Astrocyte of the cerebellum (primary cell): ENCODE measurements at regions not wholly inside any gene's neighbourhood (a gene's known extent, or its start where the extent isn't known, plus 50 kb on each side); places are given as distances from the start of the nearest gene placed in this dataset.

Source experiments
- DNase-seq: peaks from one replicate; pipeline ENCODE4 v3.0.0-alpha.2; 2011; ENCODE audit warnings: low read depth
- H3K4me3 ChIP-seq: 2 replicates; pipeline ENCODE4 v1.5.1; 2011; ENCODE audit warnings: mild to moderate bottlenecking, low read depth, low read length, moderate library complexity
- CTCF ChIP-seq: IDR thresholded peaks from 2 replicates; pipeline ENCODE4 v1.5.1; 2012; ENCODE audit warnings: low read length, low read depth, moderate library complexity, mild to moderate bottlenecking; ENCODE audit errors: missing control alignments
- in situ Hi-C: cut with HindIII; loops from 2 replicates; pipeline ENCODE4 v1.10.0; 2017; ENCODE audit warnings: low sequenced_read_pairs

GRCh38 chr6:71388068-71388744 lies 99.6 kb downstream of the OGFRL1 start:
- TF ChIP-seq CTCF = no peak
- DNase-seq = no peak
- in situ Hi-C loops = loop anchor here (10.0 kb wide), 1 partner anchor 117 kb away; no protein-coding TSS in a partner anchor
- H3K4me3 ChIP-seq = no peak overlapping the region

GRCh38 chr6:71388856-71389527 lies 100.4 kb downstream of the OGFRL1 start:
- in situ Hi-C loops = loop anchor here (10.0 kb wide), 1 partner anchor 116 kb away; no protein-coding TSS in a partner anchor
- no peak overlapping the region for H3K4me3 ChIP-seq
- no peak for TF ChIP-seq CTCF
- no peak for DNase-seq

GRCh38 chr6:71391126-71391525 lies 102.5 kb downstream of the OGFRL1 start:
- DNase-seq = no peak

GRCh38 chr6:71392276-71392675 lies 103.7 kb downstream of the OGFRL1 start:
- no peak overlapping the region for H3K4me3 ChIP-seq
- DNase-seq = no peak
- in situ Hi-C loops = no loop called here

More at GRCh38 chr6:71391126-71391525, 102.5 kb downstream of the OGFRL1 start:
- no peak overlapping the region for H3K4me3 ChIP-seq
- no peak for TF ChIP-seq CTCF
- in situ Hi-C loops = no loop called here

GRCh38 chr6:71393471-71393870 lies 104.9 kb downstream of the OGFRL1 start:
- in situ Hi-C loops = no loop called here
- no peak for TF ChIP-seq CTCF
- no peak for DNase-seq
- H3K4me3 ChIP-seq = no peak overlapping the region

More at GRCh38 chr6:71392276-71392675, 103.7 kb downstream of the OGFRL1 start:
- no peak for TF ChIP-seq CTCF

- no peak for TF ChIP-seq CTCF
- in situ Hi-C loops = no loop called here
- no peak for DNase-seq
- no peak overlapping the region for H3K4me3 ChIP-seq
These were observed 105.4 kb downstream of the OGFRL1 start for GRCh38 chr6:71393981-71394432.
